ENCODE measurements at regions not wholly inside any gene's neighbourhood (a gene's known extent, or its start where the extent isn't known, plus 50 kb on each side); places are given as distances from the start of the nearest gene placed in this dataset.

DNA sequence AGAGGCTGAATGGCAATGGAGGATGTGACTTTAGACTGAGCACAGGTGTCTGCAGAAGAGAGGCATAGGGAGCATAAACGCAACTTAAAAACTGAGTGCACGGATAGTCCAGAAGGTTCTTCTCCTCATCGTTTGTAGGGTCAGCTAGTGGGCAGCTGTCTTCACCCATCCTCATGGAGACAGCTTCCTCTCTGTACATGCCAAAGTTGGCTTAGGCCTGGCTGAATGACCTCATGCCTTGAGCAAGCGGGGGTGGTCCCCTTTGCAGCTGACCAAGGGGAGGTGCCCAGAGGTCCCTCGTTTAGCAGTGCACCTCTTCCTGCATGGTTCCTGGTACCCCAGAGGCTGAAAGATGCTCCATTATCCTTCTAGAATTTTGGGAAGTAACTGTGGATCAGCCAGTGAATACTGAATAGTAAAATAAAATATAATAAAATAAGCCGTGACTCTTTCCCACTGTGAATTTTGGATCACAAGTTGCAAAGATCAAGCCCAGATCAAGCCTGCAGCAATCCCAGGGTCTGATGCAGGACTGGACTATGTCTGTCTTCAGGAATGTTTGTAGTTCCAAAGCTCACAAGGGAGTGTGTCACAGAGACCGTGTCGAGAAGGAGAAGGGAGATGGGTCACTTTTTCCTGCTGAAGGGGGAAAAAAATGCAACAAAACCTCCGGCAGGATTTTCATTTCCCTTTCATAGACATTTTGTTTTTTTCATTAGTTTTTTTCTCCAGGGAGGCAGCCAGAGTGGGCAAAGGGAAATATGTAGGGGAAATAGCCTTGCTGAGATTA lies 295.3 kb upstream of the MKI67 start:
- H3K36me3 ChIP-seq (ENCODE audit: control insufficient read depth, low read length), result no peaks in the 10 kb centered on the region
- H3K9me3 ChIP-seq (ENCODE audit: control insufficient read depth, insufficient read depth, low read length), result no peaks in the 10 kb centered on the region
- H3K79me2 ChIP-seq (ENCODE audit: control insufficient read depth, low read length), result no peaks in the 10 kb centered on the region
- no peak overlapping the region for H3K4me3 ChIP-seq (ENCODE audit: low read length)
- TF ChIP-seq EZH2phosphoT487 (IDR thresholded peaks at IDR 0.05; ENCODE audit: borderline replicate concordance, low read length), result no peak
- TF ChIP-seq, protein P1, sequence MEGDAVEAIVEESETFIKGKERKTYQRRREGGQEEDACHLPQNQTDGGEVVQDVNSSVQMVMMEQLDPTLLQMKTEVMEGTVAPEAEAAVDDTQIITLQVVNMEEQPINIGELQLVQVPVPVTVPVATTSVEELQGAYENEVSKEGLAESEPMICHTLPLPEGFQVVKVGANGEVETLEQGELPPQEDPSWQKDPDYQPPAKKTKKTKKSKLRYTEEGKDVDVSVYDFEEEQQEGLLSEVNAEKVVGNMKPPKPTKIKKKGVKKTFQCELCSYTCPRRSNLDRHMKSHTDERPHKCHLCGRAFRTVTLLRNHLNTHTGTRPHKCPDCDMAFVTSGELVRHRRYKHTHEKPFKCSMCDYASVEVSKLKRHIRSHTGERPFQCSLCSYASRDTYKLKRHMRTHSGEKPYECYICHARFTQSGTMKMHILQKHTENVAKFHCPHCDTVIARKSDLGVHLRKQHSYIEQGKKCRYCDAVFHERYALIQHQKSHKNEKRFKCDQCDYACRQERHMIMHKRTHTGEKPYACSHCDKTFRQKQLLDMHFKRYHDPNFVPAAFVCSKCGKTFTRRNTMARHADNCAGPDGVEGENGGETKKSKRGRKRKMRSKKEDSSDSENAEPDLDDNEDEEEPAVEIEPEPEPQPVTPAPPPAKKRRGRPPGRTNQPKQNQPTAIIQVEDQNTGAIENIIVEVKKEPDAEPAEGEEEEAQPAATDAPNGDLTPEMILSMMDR (IDR thresholded peaks at IDR 0.05; ENCODE audit: low read depth, low read length, poor library complexity, severe bottlenecking), result no peak
- H3K4me1 ChIP-seq (ENCODE audit: control insufficient read depth, low read length), result no peaks in the 10 kb centered on the region
- H3K4me2 ChIP-seq (ENCODE audit: low read length), result no peak overlapping the region
- H4K20me1 ChIP-seq (ENCODE audit: control insufficient read depth, insufficient read depth, low read depth, low read length), result no peaks in the 10 kb centered on the region
- no peaks in the 10 kb centered on the region for H3K27me3 ChIP-seq (ENCODE audit: control insufficient read depth, low read length)
- no peaks in the 10 kb centered on the region for H3K9me2 ChIP-seq (replicated peaks; ENCODE audit: control insufficient read depth, low read length)
- no peaks in the 10 kb centered on the region for H3F3A ChIP-seq (ENCODE audit: control insufficient read depth, insufficient read depth)
- H3K27ac ChIP-seq (ENCODE audit: low read depth, low read length), result no peak overlapping the region

DNA sequence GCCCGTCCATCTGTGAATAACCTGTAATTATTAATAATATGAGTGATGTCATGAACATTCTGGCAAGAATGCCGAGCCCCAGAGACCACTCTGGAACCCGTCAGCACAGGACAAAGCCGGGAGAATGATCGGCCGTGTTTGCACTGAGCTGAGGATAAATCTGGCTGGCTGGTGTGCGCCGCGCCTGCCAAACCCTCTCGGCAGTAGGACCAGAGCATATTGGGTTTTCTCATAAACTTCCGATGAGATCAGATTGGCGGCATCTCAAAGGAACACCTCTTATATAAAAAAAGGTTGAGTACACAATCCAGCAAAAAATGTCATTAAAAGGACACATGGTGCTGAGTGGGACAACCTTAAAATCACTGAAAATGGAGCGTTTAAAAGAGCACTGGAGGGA lies 296.0 kb upstream of the MKI67 start:
- no peaks in the 10 kb centered on the region for H3K9me2 ChIP-seq (replicated peaks; ENCODE audit: control insufficient read depth, low read length)
- H3K9me3 ChIP-seq (ENCODE audit: control insufficient read depth, insufficient read depth, low read length), result no peaks in the 10 kb centered on the region
- no peaks in the 10 kb centered on the region for H4K20me1 ChIP-seq (ENCODE audit: control insufficient read depth, insufficient read depth, low read depth, low read length)
- no peak overlapping the region for H3K4me3 ChIP-seq (ENCODE audit: low read length)
- H3K79me2 ChIP-seq (ENCODE audit: control insufficient read depth, low read length), result no peaks in the 10 kb centered on the region
- no peaks in the 10 kb centered on the region for H3K27me3 ChIP-seq (ENCODE audit: control insufficient read depth, low read length)
- H3K36me3 ChIP-seq (ENCODE audit: control insufficient read depth, low read length), result no peaks in the 10 kb centered on the region
- TF ChIP-seq, protein P1 (IDR thresholded peaks at IDR 0.05; ENCODE audit: low read depth, low read length, poor library complexity, severe bottlenecking), result no peak
- no peak for TF ChIP-seq EZH2phosphoT487 (IDR thresholded peaks at IDR 0.05; ENCODE audit: borderline replicate concordance, low read length)
- no peaks in the 10 kb centered on the region for H3K4me1 ChIP-seq (ENCODE audit: control insufficient read depth, low read length)
- no peaks in the 10 kb centered on the region for H3F3A ChIP-seq (ENCODE audit: control insufficient read depth, insufficient read depth)
- no peak overlapping the region for H3K4me2 ChIP-seq (ENCODE audit: low read length)
- H3K27ac ChIP-seq (ENCODE audit: low read depth, low read length), result no peak overlapping the region

DNA sequence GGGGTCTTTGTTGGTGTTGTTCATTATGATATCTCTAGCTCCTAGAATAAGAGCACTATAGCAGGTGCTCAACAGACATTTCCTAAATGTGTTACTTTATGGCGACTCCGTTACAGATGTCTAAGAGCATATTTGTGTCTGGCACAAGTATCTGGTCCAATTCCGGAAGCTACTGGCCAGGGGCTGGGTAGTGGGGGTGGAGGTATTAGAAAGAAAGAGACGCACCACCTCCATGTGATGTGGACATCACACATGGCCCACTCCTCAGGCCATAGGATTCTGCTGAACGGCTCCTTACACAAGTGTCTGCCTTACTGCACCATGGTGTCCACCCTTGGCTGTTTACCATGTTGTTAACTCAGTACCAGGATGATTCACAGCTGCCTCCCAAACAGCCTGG lies 296.8 kb upstream of the MKI67 start:
- H4K20me1 ChIP-seq (ENCODE audit: control insufficient read depth, insufficient read depth, low read depth, low read length), result no peaks in the 10 kb centered on the region
- H3K9me3 ChIP-seq (ENCODE audit: control insufficient read depth, insufficient read depth, low read length), result no peaks in the 10 kb centered on the region
- H3K27ac ChIP-seq (ENCODE audit: low read depth, low read length), result no peak overlapping the region
- no peak overlapping the region for H3K4me3 ChIP-seq (ENCODE audit: low read length)
- H3K27me3 ChIP-seq (ENCODE audit: control insufficient read depth, low read length), result no peaks in the 10 kb centered on the region
- no peaks in the 10 kb centered on the region for H3K36me3 ChIP-seq (ENCODE audit: control insufficient read depth, low read length)
- H3K4me1 ChIP-seq (ENCODE audit: control insufficient read depth, low read length), result no peaks in the 10 kb centered on the region
- no peaks in the 10 kb centered on the region for H3F3A ChIP-seq (ENCODE audit: control insufficient read depth, insufficient read depth)
- no peaks in the 10 kb centered on the region for H3K9me2 ChIP-seq (replicated peaks; ENCODE audit: control insufficient read depth, low read length)
- TF ChIP-seq, protein P1 (IDR thresholded peaks at IDR 0.05; ENCODE audit: low read depth, low read length, poor library complexity, severe bottlenecking), result no peak
- no peak for TF ChIP-seq EZH2phosphoT487 (IDR thresholded peaks at IDR 0.05; ENCODE audit: borderline replicate concordance, low read length)
- H3K4me2 ChIP-seq (ENCODE audit: low read length), result no peak overlapping the region
- H3K79me2 ChIP-seq (ENCODE audit: control insufficient read depth, low read length), result no peaks in the 10 kb centered on the region

All from DOHH2 (cell line).